Body of pancreas (tissue), 4 donors: ENCODE measurements at regions not wholly inside any gene's neighbourhood (a gene's known extent, or its start where the extent isn't known, plus 50 kb on each side); places are given as distances from the start of the nearest gene placed in this dataset.

Experiments used
- CTCF ChIP-seq, 7 experiments: fragments of 450-650 bp in 4 of 7; fragments of 200-600 bp in 3 of 7; sonication (generic) in 3 of 7; IDR thresholded peaks; one replicate each; pipeline ENCODE4 v1.5.1; 2016 to 2019; ENCODE audit warnings: antibody characterized with exemption in 7 of 7
- POLR2A ChIP-seq, 3 donors: fragments of 450-650 bp; IDR thresholded peaks; one replicate each; pipeline ENCODE4 v1.6.1; 2016; ENCODE audit warnings: antibody characterized with exemption in 3 of 3, mild to moderate bottlenecking in 2 of 3

GRCh38 chrX:96590403-96590802, 94.2 kb upstream of the DIAPH2 start:
- TF ChIP-seq CTCF (IDR thresholded peaks at IDR 0.05): no peak
- TF ChIP-seq POLR2A (IDR thresholded peaks at IDR 0.05): no peak
